GM18505 (cell line): ENCODE measurements at regions not wholly inside any gene's neighbourhood (a gene's known extent, or its start where the extent isn't known, plus 50 kb on each side); places are given as distances from the start of the nearest gene placed in this dataset.
"Not testable (repeated sequence)": the region's sequence is repeated elsewhere in the genome, so short reads cannot be mapped to it uniquely, and the experiment has no call there.

ENCODE experiments used
- ATAC-seq: cut with Tn5 transposase; IDR thresholded peaks from one replicate; pipeline ENCODE4 v1.9.1; 2021; ENCODE audit not compliant: unreplicated experiment
- POLR2A ChIP-seq: IDR thresholded peaks from 4 replicates; pipeline ENCODE4 v1.6.1; 2011; ENCODE audit warnings: borderline replicate concordance; ENCODE audit not compliant: insufficient read depth, insufficient read length; ENCODE audit errors: extremely low read depth

GRCh38 chr12:75666126-75666938, 154.9 kb upstream of the KRR1 start:
- no peak for TF ChIP-seq POLR2A

DNA sequence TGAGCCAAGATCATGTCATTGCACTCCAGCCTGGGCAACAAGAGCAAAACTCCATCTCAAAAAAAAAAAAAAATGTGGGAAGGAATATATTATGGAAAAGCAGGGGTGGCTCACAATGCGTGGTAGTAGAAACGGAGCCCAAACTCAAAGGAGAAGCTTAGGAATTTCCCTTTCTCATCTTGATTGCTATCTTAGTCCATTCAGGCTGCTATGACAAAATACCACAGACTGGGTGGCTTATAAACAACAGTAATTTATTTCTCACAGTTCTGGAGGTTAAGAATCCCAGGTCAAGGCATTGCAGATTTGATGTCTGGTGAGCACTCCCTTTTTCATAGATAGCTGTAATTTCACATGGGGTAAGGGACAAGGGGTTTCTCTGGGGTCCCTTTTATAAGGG, 153.8 kb upstream of the KRR1 start:
- no peak for ATAC-seq
- no peak for TF ChIP-seq POLR2A

More at GRCh38 chr12:75666126-75666938, 154.9 kb upstream of the KRR1 start:
- ATAC-seq = no peak

DNA sequence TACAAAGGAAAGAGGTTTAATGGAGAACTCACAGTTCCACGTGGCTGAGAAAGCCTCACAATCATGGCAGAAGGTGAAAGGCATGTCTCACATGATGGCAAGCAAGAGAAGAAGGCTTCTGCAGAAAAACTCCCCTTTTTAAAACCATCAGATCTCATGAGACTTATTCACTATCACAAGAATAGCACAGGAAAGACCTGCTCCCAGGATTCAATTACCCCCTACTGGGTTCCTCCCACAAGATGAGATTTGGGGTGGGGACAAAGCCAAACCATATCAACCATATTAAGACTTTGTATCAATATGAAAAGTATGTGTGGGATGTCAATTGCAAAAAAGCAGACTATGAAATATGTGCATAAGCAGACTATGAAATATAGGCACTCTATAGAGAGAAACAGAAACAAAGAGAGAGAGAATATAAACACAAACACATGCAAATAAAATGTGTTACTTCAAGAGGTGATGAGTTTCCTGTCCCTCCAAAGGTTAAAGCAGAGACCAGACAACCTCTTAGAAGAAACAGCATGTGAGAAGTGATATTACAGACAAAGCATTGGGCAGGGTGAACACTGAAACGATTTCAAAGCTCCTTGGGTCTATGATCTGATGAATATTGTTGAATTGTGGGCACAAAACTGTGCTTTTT, 151.2 kb upstream of the KRR1 start:
- ATAC-seq = no peak
- TF ChIP-seq POLR2A = no peak

- no peak for TF ChIP-seq POLR2A
- ATAC-seq = no peak
Measured at GRCh38 chr12:75661908-75662307, 150.5 kb upstream of the KRR1 start.

DNA sequence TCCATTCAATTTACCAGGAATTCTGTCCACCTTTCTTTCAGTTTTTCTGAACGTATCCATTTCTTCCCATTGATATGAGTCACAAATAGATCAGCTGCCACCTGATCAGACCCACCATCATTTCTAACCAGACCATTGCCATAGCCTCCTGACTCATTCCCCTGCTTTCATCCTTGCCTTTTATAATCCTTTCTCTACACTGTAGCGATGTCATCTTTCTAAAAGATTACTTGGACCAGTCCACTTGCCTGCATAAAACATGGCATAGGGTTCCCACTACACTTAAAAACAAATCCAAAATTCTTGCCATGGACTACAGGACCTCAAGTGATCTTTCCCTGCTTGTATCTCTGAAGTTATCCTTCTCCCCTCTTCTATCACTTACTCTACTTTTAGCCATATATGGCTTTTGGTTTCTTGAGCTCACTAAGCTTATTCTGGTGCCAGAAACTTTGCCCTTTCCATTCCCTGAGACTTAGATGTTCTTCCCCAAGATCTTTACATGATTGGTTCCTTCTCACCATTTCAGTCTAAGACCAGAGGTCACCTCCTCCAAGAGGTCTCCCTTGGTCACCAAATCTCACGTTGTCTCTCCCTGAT, 149.5 kb upstream of the KRR1 start:
- no peak for ATAC-seq
- TF ChIP-seq POLR2A = no peak

DNA sequence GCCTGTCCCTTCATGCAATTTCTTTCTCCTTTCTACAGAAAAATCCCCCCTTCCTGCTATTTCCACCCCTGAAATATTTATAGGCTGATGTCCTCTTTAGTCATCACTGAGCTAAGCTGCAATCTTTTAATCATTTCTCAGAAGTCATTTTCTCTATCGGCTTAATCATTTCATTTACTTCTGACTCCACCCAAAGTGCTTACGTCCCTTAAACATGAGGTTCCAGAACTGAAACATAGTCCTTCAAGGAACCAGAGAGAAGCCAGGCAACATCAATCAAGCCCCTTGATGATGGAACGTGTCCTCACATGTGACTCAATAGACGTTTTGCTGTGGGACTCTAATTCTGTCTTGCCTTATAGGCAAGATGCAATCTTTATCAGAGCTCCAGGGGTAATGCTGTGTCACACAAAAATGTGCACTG, 148.7 kb upstream of the KRR1 start:
- no peak for ATAC-seq
- no peak for TF ChIP-seq POLR2A

GRCh38 chr12:75658901-75659823, 147.8 kb upstream of the KRR1 start:
- no peak for TF ChIP-seq POLR2A
- no peak for ATAC-seq

GRCh38 chr12:75658286-75658685, 146.9 kb upstream of the KRR1 start:
- TF ChIP-seq POLR2A = no peak
- no peak for ATAC-seq

- no peak for ATAC-seq
- TF ChIP-seq POLR2A = no peak
Measured at GRCh38 chr12:75657831-75658230, 146.4 kb upstream of the KRR1 start.

DNA sequence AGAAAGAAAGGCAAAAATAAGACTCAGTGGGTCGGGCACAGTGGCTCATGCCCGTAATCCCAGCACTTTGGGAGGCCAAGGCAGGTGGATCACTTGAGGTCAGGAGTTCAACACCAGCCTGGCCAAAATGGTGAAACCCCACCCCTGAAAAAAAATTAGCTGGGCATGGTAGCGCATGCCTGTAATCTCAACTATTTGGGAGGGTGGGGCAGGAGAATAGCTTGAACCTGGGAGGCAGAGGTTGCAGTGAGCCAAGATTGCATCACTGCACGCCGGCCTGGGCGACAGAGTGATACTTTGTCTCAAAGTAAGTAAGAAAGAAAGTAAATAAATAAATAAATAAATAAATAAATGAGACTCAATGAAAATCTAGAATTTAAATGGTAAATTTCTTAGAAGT, 145.9 kb upstream of the KRR1 start:
- ATAC-seq = not testable (repeated sequence)

GRCh38 chr12:75656648-75657047, 145.2 kb upstream of the KRR1 start:
- no peak for ATAC-seq
- no peak for TF ChIP-seq POLR2A

- ATAC-seq = no peak
- no peak for TF ChIP-seq POLR2A
Measured at GRCh38 chr12:75656210-75656609, 144.8 kb upstream of the KRR1 start.

- no peak for ATAC-seq
- TF ChIP-seq POLR2A = no peak
Measured at GRCh38 chr12:75655315-75655806, 144.0 kb upstream of the KRR1 start.
